Fibroblast of pulmonary artery (primary cell): ENCODE measurements at regions not wholly inside any gene's neighbourhood (a gene's known extent, or its start where the extent isn't known, plus 50 kb on each side); places are given as distances from the start of the nearest gene placed in this dataset.

Source experiments
- DNase-seq: peaks from one replicate; pipeline ENCODE4 v3.0.0-alpha.2; 2010; ENCODE audit warnings: low read depth
- H3K4me3 ChIP-seq: replicated peaks from 2 replicates; pipeline ENCODE4 v1.5.1; 2011; ENCODE audit warnings: low read depth, mild to moderate bottlenecking, control low read depth, low read length, moderate library complexity
- CTCF ChIP-seq: IDR thresholded peaks from 2 replicates; pipeline ENCODE4 v1.5.1; 2011; ENCODE audit warnings: mild to moderate bottlenecking, control low read depth, low read length, inconsistent platforms; ENCODE audit errors: missing control alignments

GRCh38 chr12:116654226-116654743 is 83.6 kb downstream of the SPRING1 start:
- no peak for TF ChIP-seq CTCF
- no peak for DNase-seq
- no peak overlapping the region for H3K4me3 ChIP-seq

GRCh38 chr12:116651089-116651488 is 86.8 kb downstream of the SPRING1 start:
- H3K4me3 ChIP-seq, result no peak overlapping the region
- no peak for TF ChIP-seq CTCF
- no peak for DNase-seq

GRCh38 chr12:116650585-116651087 is 87.2 kb downstream of the SPRING1 start:
- no peak for DNase-seq
- no peak overlapping the region for H3K4me3 ChIP-seq
- TF ChIP-seq CTCF, result no peak

DNA sequence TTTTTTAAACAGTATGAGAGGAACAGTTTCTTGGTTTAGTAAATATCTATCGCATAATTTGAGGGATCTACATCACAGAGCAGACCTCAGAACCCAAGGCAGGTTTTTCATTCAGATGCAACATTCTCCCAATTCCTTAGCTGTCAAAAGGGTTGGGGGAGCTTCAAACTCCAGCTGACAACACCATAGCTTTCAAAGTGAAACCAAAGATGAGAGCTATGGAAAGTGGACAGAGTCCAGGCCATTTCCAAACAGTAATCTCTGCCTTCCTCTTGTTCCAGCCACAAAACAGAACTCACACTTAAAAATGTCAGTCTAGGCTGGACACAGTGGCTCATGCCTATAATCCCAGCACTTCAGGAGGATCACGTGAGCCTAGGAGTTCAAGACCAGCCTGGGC is 87.8 kb downstream of the SPRING1 start:
- H3K4me3 ChIP-seq, result no peak overlapping the region
- TF ChIP-seq CTCF, result no peak
- no peak for DNase-seq

DNA sequence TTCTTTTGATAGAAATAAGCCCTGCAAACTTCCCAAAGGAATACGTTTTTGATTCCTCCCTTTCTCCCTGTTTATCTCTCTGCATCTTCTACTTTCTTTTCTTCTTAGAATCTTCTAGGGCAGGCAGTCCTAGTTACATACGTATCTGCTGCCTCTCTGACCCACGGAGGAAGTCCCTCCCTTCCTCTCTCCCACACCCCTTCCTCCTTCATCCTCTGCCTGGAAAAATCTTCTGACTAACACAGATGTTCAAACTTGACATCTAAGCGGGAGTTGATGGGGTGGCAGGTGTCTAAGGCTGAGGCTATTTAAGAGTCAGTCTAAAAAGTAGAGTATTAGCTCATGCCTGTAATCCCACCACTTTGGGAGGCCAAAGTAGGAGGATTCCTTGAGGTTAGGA is 88.6 kb downstream of the MAP1LC3B2 start:
- H3K4me3 ChIP-seq, result no peak overlapping the region
- DNase-seq, result no peak
- TF ChIP-seq CTCF, result no peak

DNA sequence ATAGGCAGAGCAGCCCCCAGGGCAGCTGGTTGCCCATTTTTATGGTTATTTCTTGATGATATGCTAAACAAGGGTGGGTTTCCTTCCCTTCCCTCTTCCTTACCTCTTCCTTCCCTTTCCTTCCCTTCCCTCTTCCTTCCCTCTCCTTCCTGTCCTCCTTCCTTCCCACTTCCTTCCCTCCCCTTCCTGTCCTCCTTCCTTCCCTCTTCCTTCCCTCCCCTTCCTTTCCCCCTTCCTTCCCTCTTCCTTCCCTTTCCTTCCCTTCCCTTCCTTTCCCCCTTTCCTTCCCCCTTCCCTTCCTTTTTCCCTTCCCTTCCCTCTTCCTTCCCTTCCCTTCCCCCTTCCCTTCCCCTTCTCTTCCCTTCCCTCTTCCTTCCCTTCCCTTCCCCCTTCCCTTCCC is 87.7 kb downstream of the MAP1LC3B2 start:
- H3K4me3 ChIP-seq, result no peak overlapping the region
- TF ChIP-seq CTCF, result no peak
- no peak for DNase-seq

DNA sequence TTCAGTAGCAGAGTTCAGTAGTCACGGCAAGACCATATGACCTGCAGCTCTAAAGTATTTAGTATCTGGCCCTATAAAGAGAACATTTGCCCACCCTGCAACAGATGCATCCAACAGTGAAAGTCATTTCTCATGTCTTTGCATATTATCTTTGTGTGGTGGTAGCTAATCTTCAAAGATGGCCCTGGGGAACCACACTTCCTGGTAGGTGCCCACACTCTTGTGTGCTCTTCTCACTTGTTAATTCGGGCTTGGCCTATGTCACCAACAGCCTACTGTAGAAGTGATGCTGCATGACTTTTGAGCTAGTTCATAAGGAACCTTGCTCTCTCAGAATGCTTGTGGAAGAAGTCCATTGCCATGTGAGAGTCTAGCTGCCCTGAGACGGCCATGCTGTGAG is 85.6 kb downstream of the MAP1LC3B2 start:
- H3K4me3 ChIP-seq, result no peak overlapping the region
- no peak for TF ChIP-seq CTCF
- DNase-seq, result no peak
